GDM1 (cell line): ENCODE measurements at regions not wholly inside any gene's neighbourhood (a gene's known extent, or its start where the extent isn't known, plus 50 kb on each side); places are given as distances from the start of the nearest gene placed in this dataset.

Source experiments
- DNase-seq: peaks from one replicate; lab custom pipeline; 2025; lab: John Stamatoyannopoulos, UW

GRCh38 chr2:118510807-118511206 is 336.6 kb downstream of the EN1 start:
- DNase-seq = no peak

- DNase-seq = no peak
Observed at GRCh38 chr2:118509319-118510004, 338.0 kb downstream of the EN1 start.

GRCh38 chr2:118508282-118508681 is 339.2 kb downstream of the EN1 start:
- DNase-seq = no peak

GRCh38 chr2:118505436-118505835 is 342.0 kb downstream of the EN1 start:
- no peak for DNase-seq

GRCh38 chr2:118502106-118502505 is 345.3 kb downstream of the EN1 start:
- no peak for DNase-seq

GRCh38 chr2:118498943-118499342 is 348.5 kb downstream of the EN1 start:
- DNase-seq = no peak

GRCh38 chr2:118496870-118497611 is 350.4 kb downstream of the EN1 start:
- no peak for DNase-seq

- DNase-seq = no peak
Observed at GRCh38 chr2:118496467-118496866, 351.0 kb downstream of the EN1 start.

- DNase-seq = no peak
Observed at GRCh38 chr2:118495290-118495689, 352.2 kb downstream of the EN1 start.

- DNase-seq = no peak
Observed at GRCh38 chr2:118493213-118493612, 354.2 kb downstream of the EN1 start.

GRCh38 chr2:118492335-118492734 is 355.1 kb downstream of the EN1 start:
- DNase-seq = no peak

GRCh38 chr2:118490330-118490729 is 357.1 kb downstream of the EN1 start:
- DNase-seq = no peak

GRCh38 chr2:118489712-118490299 is 357.6 kb downstream of the EN1 start:
- no peak for DNase-seq

GRCh38 chr2:118481299-118481698 is 366.1 kb downstream of the EN1 start:
- no peak for DNase-seq

GRCh38 chr2:118479020-118479419 is 368.4 kb downstream of the EN1 start:
- DNase-seq = no peak

GRCh38 chr2:118477111-118477862 is 370.2 kb downstream of the EN1 start:
- DNase-seq = no peak

GRCh38 chr2:118475622-118476205 is 371.7 kb downstream of the EN1 start:
- no peak for DNase-seq

GRCh38 chr2:118474541-118474920 is 372.9 kb downstream of the EN1 start:
- DNase-seq = no peak

- no peak for DNase-seq
Observed at GRCh38 chr2:118473846-118474540, 373.5 kb downstream of the EN1 start.

GRCh38 chr2:118473241-118473640 is 374.2 kb downstream of the EN1 start:
- DNase-seq = no peak

GRCh38 chr2:118470297-118470696 is 377.2 kb downstream of the EN1 start:
- DNase-seq = no peak

- no peak for DNase-seq
Observed at GRCh38 chr2:118469103-118469502, 378.3 kb downstream of the EN1 start.
